H1 (cell line): ENCODE measurements at regions not wholly inside any gene's neighbourhood (a gene's known extent, or its start where the extent isn't known, plus 50 kb on each side); places are given as distances from the start of the nearest gene placed in this dataset.

Source experiments
- CTCF ChIA-PET: fragments of 300-600 bp; sonication (Branson Sonifier 250); formaldehyde crosslinking; loops from one replicate; lab custom pipeline; 2021; ENCODE audit not compliant: partially characterized antibody; lab: Charles Lee
- POLR2A ChIA-PET: fragments of 300-600 bp; sonication (Branson Sonifier 250); formaldehyde crosslinking; loops from one replicate; lab custom pipeline; 2021; ENCODE audit warnings: inconsistent platforms; ENCODE audit not compliant: partially characterized antibody; lab: Charles Lee
- DNase-seq, 2 experiments: peaks; one replicate each; pipeline versions ENCODE4 v3.0.0 to v3.0.0-alpha.2; 2010 to 2022; ENCODE audit warnings: low spot score in 2 of 2, low read depth in 1 of 2, mixed read lengths in 1 of 2
- FAIRE-seq: peaks from 2 replicates; lab custom pipeline; 2011; peaks lifted over from hg19 to GRCh38; lab: Jason Lieb, UNC
- H2AFZ ChIP-seq: 2 replicates; pipeline ENCODE4 v1.8.1; 2012; ENCODE audit warnings: low read length, inconsistent platforms
- H2AK5ac ChIP-seq: 2 replicates; pipeline ENCODE4 v1.6.1; 2013; ENCODE audit warnings: low read depth, low read length
- H2BK120ac ChIP-seq: replicated peaks from 2 replicates; pipeline ENCODE3; 2013; ENCODE audit warnings: low read depth, low read length, inconsistent platforms
- H2BK12ac ChIP-seq: 2 replicates; pipeline ENCODE4 v1.6.1; 2013; ENCODE audit warnings: low read depth, low read length
- H2BK15ac ChIP-seq: 2 replicates; pipeline ENCODE4 v1.6.1; 2013; ENCODE audit warnings: low read length
- H2BK20ac ChIP-seq: 2 replicates; pipeline ENCODE4 v1.6.1; 2013; ENCODE audit warnings: low read length
- H2BK5ac ChIP-seq: 2 replicates; pipeline ENCODE4 v1.6.1; 2013; ENCODE audit warnings: low read depth, low read length
- H3K14ac ChIP-seq: 2 replicates; pipeline ENCODE4 v1.6.1; 2013; ENCODE audit warnings: inconsistent platforms; ENCODE audit not compliant: insufficient read length
- H3K18ac ChIP-seq: 2 replicates; pipeline ENCODE4 v1.6.1; 2013; ENCODE audit warnings: low read length; ENCODE audit errors: extremely low read depth
- H3K23ac ChIP-seq: 2 replicates; pipeline ENCODE4 v1.6.1; 2013; ENCODE audit warnings: inconsistent platforms; ENCODE audit not compliant: insufficient read length
- H3K23me2 ChIP-seq: 2 replicates; pipeline ENCODE4 v1.6.1; 2013; ENCODE audit warnings: low read depth, low read length
- H3K27ac ChIP-seq: 2 replicates; pipeline ENCODE4 v1.6.1; 2011; ENCODE audit warnings: low read depth, low read length, inconsistent platforms
- H3K27me3 ChIP-seq, 4 experiments: replicated peaks in 1 of 4; 1 replicate in 1 of 4; 2 replicates in 3 of 4; pipeline versions ENCODE4 v1.6.1 to v1.8.1; 2011 to 2013; ENCODE audit warnings: low read length in 3 of 4, mild to moderate bottlenecking in 3 of 4, inconsistent platforms in 2 of 4, mixed read lengths in 2 of 4, moderate library complexity in 1 of 4; ENCODE audit not compliant: control insufficient read depth in 3 of 4, insufficient read depth in 3 of 4; ENCODE audit errors: extremely low read depth in 1 of 4
- H3K36me3 ChIP-seq, 4 experiments: 2 replicates each; pipeline versions ENCODE4 v1.6.1 to v1.8.1; 2011 to 2013; ENCODE audit warnings: mild to moderate bottlenecking in 4 of 4, low read length in 3 of 4, moderate library complexity in 2 of 4, control low read depth in 1 of 4, inconsistent platforms in 1 of 4; ENCODE audit not compliant: insufficient read depth in 4 of 4, control insufficient read depth in 2 of 4
- H3K4ac ChIP-seq: replicated peaks from 2 replicates; pipeline ENCODE3; 2013; ENCODE audit warnings: low read length, low read depth, mixed read lengths, inconsistent platforms; ENCODE audit not compliant: insufficient read length
- H3K4me1 ChIP-seq, 4 experiments: replicated peaks in 1 of 4; 1 replicate in 1 of 4; 2 replicates in 3 of 4; pipeline versions ENCODE4 v1.6.1 to v1.8.1; 2011 to 2013; ENCODE audit warnings: low read length in 3 of 4, inconsistent platforms in 2 of 4, mixed read lengths in 1 of 4; ENCODE audit not compliant: insufficient read depth in 4 of 4, control insufficient read depth in 3 of 4
- H3K4me2 ChIP-seq, 2 experiments: 2 replicates each; pipeline versions ENCODE4 v1.6.1 to v1.8.1; 2011 to 2013; ENCODE audit warnings: low read depth in 2 of 2, low read length in 2 of 2, control low read depth in 1 of 2, inconsistent platforms in 1 of 2, mild to moderate bottlenecking in 1 of 2; ENCODE audit not compliant: insufficient read depth in 1 of 2
- H3K4me3 ChIP-seq, 4 experiments: fragments of 200-600, 300-600 bp in 1 of 4; sonication (generic), shearing (Covaris generic), sonication (Bioruptor Twin) in 1 of 4; 2 replicates each; pipeline versions ENCODE4 v1.5.1 to v1.8.1; 2011 to 2016; ENCODE audit warnings: low read length in 4 of 4, low read depth in 3 of 4, control low read depth in 2 of 4, inconsistent platforms in 2 of 4, mild to moderate bottlenecking in 2 of 4, mixed read lengths in 1 of 4, moderate library complexity in 1 of 4; ENCODE audit not compliant: insufficient read depth in 2 of 4; ENCODE audit errors: extremely low read depth in 1 of 4
- H3K56ac ChIP-seq: replicated peaks from 2 replicates; pipeline ENCODE3; 2013; ENCODE audit warnings: low read depth, mild to moderate bottlenecking, mixed read lengths, low read length, inconsistent platforms; ENCODE audit not compliant: insufficient read length
- H3K79me1 ChIP-seq: 2 replicates; pipeline ENCODE4 v1.6.1; 2013; ENCODE audit warnings: low read depth, low read length, control low read depth
- H3K79me2 ChIP-seq, 2 experiments: 2 replicates each; pipeline versions ENCODE4 v1.6.1 to v1.8.1; 2012 to 2013; ENCODE audit warnings: low read length in 2 of 2, mild to moderate bottlenecking in 2 of 2, inconsistent platforms in 1 of 2; ENCODE audit not compliant: insufficient read depth in 2 of 2, control insufficient read depth in 1 of 2
- H3K9ac ChIP-seq, 4 experiments: replicated peaks in 1 of 4; 1 replicate in 1 of 4; 2 replicates in 3 of 4; pipeline versions ENCODE4 v1.6.1 to v1.8.1; 2011 to 2013; ENCODE audit warnings: low read depth in 3 of 4, low read length in 3 of 4, control low read depth in 2 of 4, mild to moderate bottlenecking in 2 of 4, moderate library complexity in 2 of 4, inconsistent platforms in 1 of 4; ENCODE audit errors: extremely low read depth in 1 of 4
- H3K9me3 ChIP-seq, 2 experiments: 2 replicates each; pipeline versions ENCODE4 v1.6.1 to v1.8.1; 2012 to 2013; ENCODE audit warnings: mild to moderate bottlenecking in 2 of 2, moderate library complexity in 2 of 2, control low read depth in 1 of 2, inconsistent platforms in 1 of 2, low read depth in 1 of 2, low read length in 1 of 2, mixed read lengths in 1 of 2; ENCODE audit not compliant: insufficient read depth in 2 of 2
- H4K20me1 ChIP-seq, 2 experiments: replicated peaks in 1 of 2; 2 replicates each; pipeline versions ENCODE3 to v1.8.1; 2011 to 2013; ENCODE audit warnings: inconsistent platforms in 2 of 2, low read length in 2 of 2, mild to moderate bottlenecking in 1 of 2; ENCODE audit not compliant: insufficient read depth in 2 of 2, control insufficient read depth in 1 of 2
- H4K5ac ChIP-seq: 2 replicates; pipeline ENCODE4 v1.6.1; 2013; ENCODE audit warnings: low read length, low read depth, mixed read lengths, inconsistent platforms; ENCODE audit not compliant: insufficient read length
- H4K8ac ChIP-seq: 2 replicates; pipeline ENCODE4 v1.8.0; 2013; ENCODE audit warnings: mild to moderate bottlenecking, moderate library complexity, low read length, inconsistent platforms; ENCODE audit not compliant: insufficient read depth; ENCODE audit errors: extremely low read depth
- H4K91ac ChIP-seq: replicated peaks from 2 replicates; pipeline ENCODE3; 2013; ENCODE audit warnings: low read length, mixed read lengths, inconsistent platforms; ENCODE audit not compliant: insufficient read length
- ATF3 ChIP-seq: IDR thresholded peaks from 2 replicates; pipeline ENCODE4 v1.6.1; 2011; ENCODE audit warnings: low read depth, mild to moderate bottlenecking, low read length; ENCODE audit not compliant: insufficient read depth
- BACH1 ChIP-seq: IDR thresholded peaks from 2 replicates; pipeline ENCODE4 v1.6.1; 2012; ENCODE audit warnings: low read length, improper control_type of control experiment
- CHD2 ChIP-seq: IDR thresholded peaks from 2 replicates; pipeline ENCODE4 v1.6.1; 2012; ENCODE audit warnings: low read length, improper control_type of control experiment
- CTBP2 ChIP-seq: IDR thresholded peaks from 2 replicates; pipeline ENCODE4 v1.7.0; 2011; ENCODE audit warnings: borderline replicate concordance, mild to moderate bottlenecking, moderate library complexity, mixed read lengths, low read length; ENCODE audit not compliant: insufficient read depth, insufficient read length
- CTCF ChIP-seq, 3 experiments: IDR thresholded peaks; 1 replicate in 2 of 3; 2 replicates in 1 of 3; pipeline versions ENCODE4 v1.5.1 to v1.6.1; 2011; ENCODE audit warnings: low read length in 3 of 3, mild to moderate bottlenecking in 3 of 3, inconsistent platforms in 2 of 3, low read depth in 1 of 3, moderate library complexity in 1 of 3; ENCODE audit not compliant: insufficient read depth in 1 of 3; ENCODE audit errors: control extremely low read depth in 1 of 3
- NRF1 ChIP-seq: IDR thresholded peaks from 2 replicates; pipeline ENCODE4 v1.6.1; 2011; ENCODE audit warnings: mild to moderate bottlenecking, low read depth, low read length, improper control_type of control experiment
- RFX5 ChIP-seq: IDR thresholded peaks from 2 replicates; pipeline ENCODE4 v1.6.1; 2011; ENCODE audit warnings: low read depth, low read length, improper control_type of control experiment, borderline replicate concordance
- SRF ChIP-seq: IDR thresholded peaks from 2 replicates; pipeline ENCODE4 v1.6.1; 2011; ENCODE audit warnings: mild to moderate bottlenecking, low read depth, low read length, moderate library complexity
- WGBS, 2 experiments: shearing (Covaris generic) in 1 of 2; methylation state at CpG; one replicate each; pipeline versions ENCODE4 v1.1.6 to v1.1.7; 2013 to 2015; ENCODE audit warnings: low lambda C conversion rate in 2 of 2, mixed read lengths in 2 of 2, inconsistent platforms in 1 of 2, low coverage in 1 of 2, missing lambda C conversion rate in 1 of 2; ENCODE audit not compliant: insufficient replicate concordance in 2 of 2, insufficient coverage in 1 of 2, insufficient read length in 1 of 2; ENCODE audit errors: extremely low coverage in 1 of 2, missing lambda C conversion rate in 1 of 2; 5-methylcytosine and 5-hydroxymethylcytosine counted together

GRCh38 chr3:99240700-99241099, 339.2 kb upstream of the DCBLD2 start:
- Histone ChIP-seq H3K4ac (no peak overlapping the region), H2BK120ac (no peak overlapping the region), H3K4me3 (no peak overlapping the region), H3K23ac (no peak overlapping the region), H3K4me1 (no peaks in the 10 kb centered on the region), H4K91ac (no peak overlapping the region), H3K9me3 (no peaks in the 10 kb centered on the region), H4K20me1 (no peaks in the 10 kb centered on the region), H3K23me2 (no peaks in the 10 kb centered on the region), H2BK15ac (no peak overlapping the region), H3K27ac (no peak overlapping the region), H3K79me2 (no peaks in the 10 kb centered on the region), H3K79me1 (no peaks in the 10 kb centered on the region), H3K27me3 (no peaks in the 10 kb centered on the region), H2BK20ac (no peak overlapping the region), H3K56ac (no peak overlapping the region), H2AK5ac (no peak overlapping the region), H3K36me3 (no peaks in the 10 kb centered on the region), H2BK5ac (no peak overlapping the region), H4K5ac (no peak overlapping the region), H3K14ac (no peak overlapping the region), H3K4me2 (no peak overlapping the region), H4K8ac (no peak overlapping the region), H3K18ac (no peak overlapping the region), H2AFZ (no peak overlapping the region), H3K9ac (no peak overlapping the region), H2BK12ac (no peak overlapping the region)
- ChIA-PET CTCF (interaction anchor here (1.3 kb wide), 1 partner anchor 13 kb away, joined by 4 read pairs; no protein-coding TSS in a partner anchor), POLR2A (no interaction called here)
- 83% methylated on average over 2 of the region's 2 CpGs; no CpG with 5 or more reads in 1 of the 2 experiments for WGBS, 2 experiments
- no peak for FAIRE-seq
- DNase-seq = no peak
- TF ChIP-seq NRF1 = no peak
- no peak for TF ChIP-seq CTCF (IDR thresholded peaks at IDR 0.05; ENCODE audit: control extremely low read depth in 1 of 3, insufficient read depth in 1 of 3, low read depth in 1 of 3, low read length in 3 of 3)
- TF ChIP-seq SRF = no peak
- no peak for TF ChIP-seq ATF3
- TF ChIP-seq BACH1 = no peak
- no peak for TF ChIP-seq CHD2
- TF ChIP-seq CTBP2 = no peak
- no peak for TF ChIP-seq RFX5
